C4-2B (cell line): ENCODE measurements at regions not wholly inside any gene's neighbourhood (a gene's known extent, or its start where the extent isn't known, plus 50 kb on each side); places are given as distances from the start of the nearest gene placed in this dataset.

Source experiments
- CTCF ChIP-seq: fragments of 450-650 bp; conservative IDR thresholded peaks from 2 replicates; pipeline ENCODE4 v1.5.1; 2017; ENCODE audit warnings: mild to moderate bottlenecking
- ZFX ChIP-seq: fragments of 450-650 bp; IDR thresholded peaks from 2 replicates; pipeline ENCODE4 v1.6.1; 2017

GRCh38 chr5:117692606-117693005 lies 1118.0 kb upstream of the SEMA6A start:
- no peak for TF ChIP-seq CTCF
- TF ChIP-seq ZFX, result no peak
